Liver (tissue), 8 donors: ENCODE measurements at regions not wholly inside any gene's neighbourhood (a gene's known extent, or its start where the extent isn't known, plus 50 kb on each side); places are given as distances from the start of the nearest gene placed in this dataset.

Source experiments
- DNase-seq: peaks from one replicate; pipeline ENCODE4 v3.0.0-alpha.2; 2017; ENCODE audit warnings: low spot score
- H3K27ac ChIP-seq, 2 donors: one replicate each; pipeline ENCODE4 v1.7.0; 2013; ENCODE audit warnings: inconsistent platforms in 2 of 2, low read length in 2 of 2, control low read depth in 1 of 2, low read depth in 1 of 2, mild to moderate bottlenecking in 1 of 2
- H3K27me3 ChIP-seq, 4 donors: one replicate each; pipeline versions ENCODE4 v1.6.1 to v1.7.0; 2013; ENCODE audit warnings: low read length in 3 of 4, inconsistent platforms in 1 of 4, mild to moderate bottlenecking in 1 of 4, moderate library complexity in 1 of 4; ENCODE audit not compliant: control insufficient read depth in 4 of 4, insufficient read depth in 4 of 4
- H3K36me3 ChIP-seq, 4 donors: one replicate each; pipeline versions ENCODE4 v1.6.1 to v1.7.0; 2013; ENCODE audit warnings: low read length in 3 of 4, mild to moderate bottlenecking in 3 of 4, low read depth in 1 of 4, moderate library complexity in 1 of 4; ENCODE audit not compliant: control insufficient read depth in 4 of 4, insufficient read depth in 3 of 4
- H3K4me1 ChIP-seq, 4 donors: one replicate each; pipeline versions ENCODE4 v1.6.1 to v1.7.0; 2013; ENCODE audit warnings: low read length in 3 of 4, mild to moderate bottlenecking in 3 of 4, moderate library complexity in 1 of 4; ENCODE audit not compliant: control insufficient read depth in 4 of 4, insufficient read depth in 4 of 4
- H3K4me3 ChIP-seq, 3 donors: one replicate each; pipeline versions ENCODE4 v1.6.1 to v1.7.0; 2013; ENCODE audit warnings: low read length in 3 of 3, control low read depth in 1 of 3, low read depth in 1 of 3, mild to moderate bottlenecking in 1 of 3
- H3K9ac ChIP-seq, 2 donors: one replicate each; pipeline ENCODE4 v1.7.0; 2013; ENCODE audit warnings: low read length in 2 of 2, mild to moderate bottlenecking in 2 of 2, moderate library complexity in 2 of 2, control low read depth in 1 of 2, low read depth in 1 of 2
- H3K9me3 ChIP-seq, 4 donors: one replicate each; pipeline versions ENCODE4 v1.6.1 to v1.7.0; 2013; ENCODE audit warnings: low read length in 3 of 4; ENCODE audit not compliant: control insufficient read depth in 4 of 4
- EGR1 ChIP-seq, 2 donors: IDR thresholded peaks; 2 replicates each; pipeline ENCODE4 v1.6.1; 2016 to 2018; ENCODE audit warnings: antibody characterized with exemption in 2 of 2, low read depth in 2 of 2
- FOXA1 ChIP-seq: IDR thresholded peaks from 2 replicates; pipeline ENCODE4 v1.6.1; 2016; ENCODE audit warnings: antibody characterized with exemption
- FOXA2 ChIP-seq: IDR thresholded peaks from 2 replicates; pipeline ENCODE4 v1.6.1; 2016; ENCODE audit warnings: antibody characterized with exemption
- GABPA ChIP-seq, 2 donors: IDR thresholded peaks in 1 of 2; conservative IDR thresholded peaks in 1 of 2; 2 replicates each; pipeline ENCODE4 v1.6.1; 2016; ENCODE audit warnings: antibody characterized with exemption in 2 of 2, mild to moderate bottlenecking in 1 of 2, moderate library complexity in 1 of 2
- HNF4A ChIP-seq, 2 donors: conservative IDR thresholded peaks; 2 replicates each; pipeline ENCODE4 v1.6.1; 2016; ENCODE audit warnings: antibody characterized with exemption in 2 of 2, mild to moderate bottlenecking in 2 of 2
- HNF4G ChIP-seq: IDR thresholded peaks from 2 replicates; pipeline ENCODE4 v1.6.1; 2016; ENCODE audit warnings: antibody characterized with exemption
- JUND ChIP-seq, 2 donors: IDR thresholded peaks; 2 replicates each; pipeline ENCODE4 v1.6.1; 2016; ENCODE audit warnings: antibody characterized with exemption in 2 of 2
- NR2F2 ChIP-seq: IDR thresholded peaks from 2 replicates; pipeline ENCODE4 v1.6.1; 2016; ENCODE audit warnings: antibody characterized with exemption
- RAD21 ChIP-seq, 2 donors: IDR thresholded peaks; 2 replicates each; pipeline ENCODE4 v1.6.1; 2016; ENCODE audit warnings: antibody characterized with exemption in 2 of 2, mild to moderate bottlenecking in 2 of 2
- RXRA ChIP-seq, 2 donors: IDR thresholded peaks; 2 replicates each; pipeline ENCODE4 v1.6.1; 2017 to 2018; ENCODE audit warnings: antibody characterized with exemption in 2 of 2, mild to moderate bottlenecking in 1 of 2
- SP1 ChIP-seq: IDR thresholded peaks from 2 replicates; pipeline ENCODE4 v1.6.1; 2018; ENCODE audit warnings: antibody characterized with exemption, mild to moderate bottlenecking
- TAF1 ChIP-seq: conservative IDR thresholded peaks from 2 replicates; pipeline ENCODE4 v1.6.1; 2016; ENCODE audit warnings: antibody characterized with exemption, mild to moderate bottlenecking
- YY1 ChIP-seq: IDR thresholded peaks from 2 replicates; pipeline ENCODE4 v1.6.1; 2016; ENCODE audit warnings: antibody characterized with exemption, mild to moderate bottlenecking
- WGBS: extraction: QIAGEN DNeasy Blood & Tissue Kit; methylation state at CpG from one replicate; pipeline ENCODE4 v1.1.7; 2013; 5-methylcytosine and 5-hydroxymethylcytosine counted together
- TF ChIP-seq, protein P1 (sequence below): IDR thresholded peaks from 2 replicates; pipeline ENCODE4 v1.6.1; 2016; ENCODE audit warnings: antibody characterized with exemption
- TF ChIP-seq, protein P2 (sequence below): IDR thresholded peaks from 2 replicates; pipeline ENCODE4 v1.6.1; 2016; ENCODE audit warnings: antibody characterized with exemption
- TF ChIP-seq, protein P3 (sequence below): IDR thresholded peaks from 2 replicates; pipeline ENCODE4 v1.6.1; 2016; ENCODE audit warnings: antibody characterized with exemption, mild to moderate bottlenecking
- TF ChIP-seq, protein P4 (sequence below): fragments of 150-350 bp; IDR thresholded peaks from 2 replicates; pipeline ENCODE4 v1.5.1; 2017; ENCODE audit warnings: improper control_type of control experiment, low read depth, low read length; ENCODE audit not compliant: missing input control
- TF ChIP-seq, protein P5 (sequence below): IDR thresholded peaks from 2 replicates; pipeline ENCODE4 v1.6.1; 2016; ENCODE audit warnings: antibody characterized with exemption
- donor health status: healthy.
- donor health status: healthy.
- donor health status: healthy.
- donor health status: healthy.
- donor health status: healthy.

DNA sequence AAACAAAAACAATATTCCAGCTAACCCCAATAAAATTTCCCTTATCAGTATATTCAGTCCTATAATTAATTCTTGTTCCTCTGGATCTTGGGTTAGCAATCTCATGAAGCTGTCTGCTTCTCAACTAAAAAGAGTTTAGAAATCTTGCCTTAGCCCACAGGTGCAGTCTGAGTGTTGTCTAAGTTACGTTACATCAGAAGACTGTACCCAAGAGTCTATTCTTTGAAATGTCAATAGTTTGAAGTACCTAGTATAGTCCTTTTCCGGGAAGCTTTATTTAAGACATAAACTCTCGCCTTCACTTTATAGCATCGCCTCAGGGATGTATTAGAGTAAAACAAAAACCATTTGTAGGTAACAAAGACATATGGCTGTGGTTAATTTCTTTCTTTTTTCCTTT is 465.1 kb downstream of the FUT8 start:
- TF ChIP-seq YY1 (no peak), GABPA (IDR thresholded peaks at IDR 0.05 in 1 of 2, conservative IDR thresholded peaks at IDR 0.05 in 1 of 2) (no peak), RXRA (IDR thresholded peaks at IDR 0.05) (no peak), NR2F2 (no peak), TAF1 (no peak), JUND (IDR thresholded peaks at IDR 0.05) (no peak), HNF4A (conservative IDR thresholded peaks at IDR 0.05) (no peak), EGR1 (IDR thresholded peaks at IDR 0.05; ENCODE audit: low read depth in 2 of 2) (no peak), RAD21 (IDR thresholded peaks at IDR 0.05) (no peak), FOXA1 (no peak), HNF4G (no peak), FOXA2 (no peak)
- TF ChIP-seq, protein P1, sequence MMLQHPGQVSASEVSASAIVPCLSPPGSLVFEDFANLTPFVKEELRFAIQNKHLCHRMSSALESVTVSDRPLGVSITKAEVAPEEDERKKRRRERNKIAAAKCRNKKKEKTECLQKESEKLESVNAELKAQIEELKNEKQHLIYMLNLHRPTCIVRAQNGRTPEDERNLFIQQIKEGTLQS = no peak
- TF ChIP-seq, protein P2, sequence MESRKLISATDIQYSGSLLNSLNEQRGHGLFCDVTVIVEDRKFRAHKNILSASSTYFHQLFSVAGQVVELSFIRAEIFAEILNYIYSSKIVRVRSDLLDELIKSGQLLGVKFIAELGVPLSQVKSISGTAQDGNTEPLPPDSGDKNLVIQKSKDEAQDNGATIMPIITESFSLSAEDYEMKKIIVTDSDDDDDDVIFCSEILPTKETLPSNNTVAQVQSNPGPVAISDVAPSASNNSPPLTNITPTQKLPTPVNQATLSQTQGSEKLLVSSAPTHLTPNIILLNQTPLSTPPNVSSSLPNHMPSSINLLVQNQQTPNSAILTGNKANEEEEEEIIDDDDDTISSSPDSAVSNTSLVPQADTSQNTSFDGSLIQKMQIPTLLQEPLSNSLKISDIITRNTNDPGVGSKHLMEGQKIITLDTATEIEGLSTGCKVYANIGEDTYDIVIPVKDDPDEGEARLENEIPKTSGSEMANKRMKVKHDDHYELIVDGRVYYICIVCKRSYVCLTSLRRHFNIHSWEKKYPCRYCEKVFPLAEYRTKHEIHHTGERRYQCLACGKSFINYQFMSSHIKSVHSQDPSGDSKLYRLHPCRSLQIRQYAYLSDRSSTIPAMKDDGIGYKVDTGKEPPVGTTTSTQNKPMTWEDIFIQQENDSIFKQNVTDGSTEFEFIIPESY = no peak
- TF ChIP-seq, protein P3, sequence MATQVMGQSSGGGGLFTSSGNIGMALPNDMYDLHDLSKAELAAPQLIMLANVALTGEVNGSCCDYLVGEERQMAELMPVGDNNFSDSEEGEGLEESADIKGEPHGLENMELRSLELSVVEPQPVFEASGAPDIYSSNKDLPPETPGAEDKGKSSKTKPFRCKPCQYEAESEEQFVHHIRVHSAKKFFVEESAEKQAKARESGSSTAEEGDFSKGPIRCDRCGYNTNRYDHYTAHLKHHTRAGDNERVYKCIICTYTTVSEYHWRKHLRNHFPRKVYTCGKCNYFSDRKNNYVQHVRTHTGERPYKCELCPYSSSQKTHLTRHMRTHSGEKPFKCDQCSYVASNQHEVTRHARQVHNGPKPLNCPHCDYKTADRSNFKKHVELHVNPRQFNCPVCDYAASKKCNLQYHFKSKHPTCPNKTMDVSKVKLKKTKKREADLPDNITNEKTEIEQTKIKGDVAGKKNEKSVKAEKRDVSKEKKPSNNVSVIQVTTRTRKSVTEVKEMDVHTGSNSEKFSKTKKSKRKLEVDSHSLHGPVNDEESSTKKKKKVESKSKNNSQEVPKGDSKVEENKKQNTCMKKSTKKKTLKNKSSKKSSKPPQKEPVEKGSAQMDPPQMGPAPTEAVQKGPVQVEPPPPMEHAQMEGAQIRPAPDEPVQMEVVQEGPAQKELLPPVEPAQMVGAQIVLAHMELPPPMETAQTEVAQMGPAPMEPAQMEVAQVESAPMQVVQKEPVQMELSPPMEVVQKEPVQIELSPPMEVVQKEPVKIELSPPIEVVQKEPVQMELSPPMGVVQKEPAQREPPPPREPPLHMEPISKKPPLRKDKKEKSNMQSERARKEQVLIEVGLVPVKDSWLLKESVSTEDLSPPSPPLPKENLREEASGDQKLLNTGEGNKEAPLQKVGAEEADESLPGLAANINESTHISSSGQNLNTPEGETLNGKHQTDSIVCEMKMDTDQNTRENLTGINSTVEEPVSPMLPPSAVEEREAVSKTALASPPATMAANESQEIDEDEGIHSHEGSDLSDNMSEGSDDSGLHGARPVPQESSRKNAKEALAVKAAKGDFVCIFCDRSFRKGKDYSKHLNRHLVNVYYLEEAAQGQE = no peak
- TF ChIP-seq, protein P4, sequence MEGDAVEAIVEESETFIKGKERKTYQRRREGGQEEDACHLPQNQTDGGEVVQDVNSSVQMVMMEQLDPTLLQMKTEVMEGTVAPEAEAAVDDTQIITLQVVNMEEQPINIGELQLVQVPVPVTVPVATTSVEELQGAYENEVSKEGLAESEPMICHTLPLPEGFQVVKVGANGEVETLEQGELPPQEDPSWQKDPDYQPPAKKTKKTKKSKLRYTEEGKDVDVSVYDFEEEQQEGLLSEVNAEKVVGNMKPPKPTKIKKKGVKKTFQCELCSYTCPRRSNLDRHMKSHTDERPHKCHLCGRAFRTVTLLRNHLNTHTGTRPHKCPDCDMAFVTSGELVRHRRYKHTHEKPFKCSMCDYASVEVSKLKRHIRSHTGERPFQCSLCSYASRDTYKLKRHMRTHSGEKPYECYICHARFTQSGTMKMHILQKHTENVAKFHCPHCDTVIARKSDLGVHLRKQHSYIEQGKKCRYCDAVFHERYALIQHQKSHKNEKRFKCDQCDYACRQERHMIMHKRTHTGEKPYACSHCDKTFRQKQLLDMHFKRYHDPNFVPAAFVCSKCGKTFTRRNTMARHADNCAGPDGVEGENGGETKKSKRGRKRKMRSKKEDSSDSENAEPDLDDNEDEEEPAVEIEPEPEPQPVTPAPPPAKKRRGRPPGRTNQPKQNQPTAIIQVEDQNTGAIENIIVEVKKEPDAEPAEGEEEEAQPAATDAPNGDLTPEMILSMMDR = no peak
- Histone ChIP-seq H3K4me3 (no peak overlapping the region), H3K36me3 (no peaks in the 10 kb centered on the region), H3K9ac (no peak overlapping the region), H3K27ac (no peak overlapping the region), H3K9me3 (no peaks in the 10 kb centered on the region), H3K4me1 (no peaks in the 10 kb centered on the region), H3K27me3 (peaks cover 0 to 3% (median 0%) of the 10 kb centered on the region in 4 donors)
- 65% methylated on average over 4 of the region's 4 CpGs for WGBS
- DNase-seq = no peak

DNA sequence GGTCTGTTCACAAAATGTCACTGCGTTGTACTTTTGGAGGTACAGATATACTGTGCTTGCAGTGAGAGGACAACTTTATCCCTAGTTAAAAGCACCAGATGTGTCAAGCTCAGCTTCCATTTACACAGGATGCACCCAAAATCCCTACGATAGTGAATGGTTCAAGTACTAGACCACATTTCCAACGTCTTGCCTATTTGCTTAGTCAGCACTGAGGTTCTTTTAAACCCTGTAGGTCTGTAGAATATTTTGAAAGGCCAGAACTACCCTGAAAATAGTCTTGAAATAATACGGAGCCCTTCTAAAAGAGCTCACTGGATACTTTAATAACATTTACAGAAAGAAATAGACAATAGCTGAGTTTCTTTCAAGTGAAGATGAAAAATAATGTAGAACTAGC is 466.1 kb downstream of the FUT8 start:
- WGBS = 67% methylated on average over 4 of the region's 4 CpGs
- no peak overlapping the region for H3K9ac ChIP-seq
- TF ChIP-seq EGR1 (IDR thresholded peaks at IDR 0.05; ENCODE audit: low read depth in 2 of 2) (no peak), FOXA1 (no peak), NR2F2 (no peak), YY1 (no peak), GABPA (IDR thresholded peaks at IDR 0.05 in 1 of 2, conservative IDR thresholded peaks at IDR 0.05 in 1 of 2) (no peak), SP1 (no peak), HNF4A (conservative IDR thresholded peaks at IDR 0.05) (no peak), JUND (IDR thresholded peaks at IDR 0.05) (no peak)
- TF ChIP-seq, protein P1 = no peak
- TF ChIP-seq, protein P5, sequence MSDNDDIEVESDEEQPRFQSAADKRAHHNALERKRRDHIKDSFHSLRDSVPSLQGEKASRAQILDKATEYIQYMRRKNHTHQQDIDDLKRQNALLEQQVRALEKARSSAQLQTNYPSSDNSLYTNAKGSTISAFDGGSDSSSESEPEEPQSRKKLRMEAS = no peak
- TF ChIP-seq, protein P3 = no peak
- H3K36me3 ChIP-seq = no peaks in the 10 kb centered on the region
- no peak overlapping the region for H3K4me3 ChIP-seq
- no peaks in the 10 kb centered on the region for H3K9me3 ChIP-seq
- H3K27me3 ChIP-seq = peaks cover 0 to 3% (median 0%) of the 10 kb centered on the region in 4 donors
- H3K4me1 ChIP-seq = no peaks in the 10 kb centered on the region
- DNase-seq = no peak
- no peak overlapping the region for H3K27ac ChIP-seq
